Fibroblast of lung (primary cell): ENCODE measurements at regions not wholly inside any gene's neighbourhood (a gene's known extent, or its start where the extent isn't known, plus 50 kb on each side); places are given as distances from the start of the nearest gene placed in this dataset.
"Not testable (repeated sequence)": the region's sequence is repeated elsewhere in the genome, so short reads cannot be mapped to it uniquely, and the experiment has no call there.

Source experiments
- DNase-seq, 2 donors: peaks; one replicate each; pipeline versions ENCODE4 v3.0.0 to v3.0.0-alpha.2; 2010; ENCODE audit warnings: low read depth in 2 of 2
- H2AFZ ChIP-seq: 2 replicates; pipeline ENCODE4 v1.5.1; 2012; ENCODE audit warnings: low read length, control low read depth, inconsistent platforms
- H3K27ac ChIP-seq: 2 replicates; pipeline ENCODE4 v1.5.1; 2011; ENCODE audit warnings: low read length, control low read depth; ENCODE audit not compliant: insufficient read depth
- H3K27me3 ChIP-seq: 2 replicates; pipeline ENCODE4 v1.5.1; 2011; ENCODE audit warnings: mild to moderate bottlenecking, low read length; ENCODE audit not compliant: control insufficient read depth, insufficient read depth
- H3K36me3 ChIP-seq: 2 replicates; pipeline ENCODE4 v1.5.1; 2011; ENCODE audit warnings: low read length; ENCODE audit not compliant: control insufficient read depth, insufficient read depth
- H3K4me1 ChIP-seq: 2 replicates; pipeline ENCODE4 v1.5.1; 2011; ENCODE audit warnings: low read length; ENCODE audit not compliant: control insufficient read depth, insufficient read depth; ENCODE audit errors: extremely low read depth
- H3K4me2 ChIP-seq: 2 replicates; pipeline ENCODE4 v1.5.1; 2011; ENCODE audit warnings: low read length, control low read depth; ENCODE audit not compliant: insufficient read depth; ENCODE audit errors: extremely low read depth
- H3K4me3 ChIP-seq, 4 experiments: fragments of 200-600 bp in 1 of 4; sonication (generic) in 1 of 4; replicated peaks in 1 of 4; 2 replicates each; pipeline ENCODE4 v1.5.1; 2011 to 2016; ENCODE audit warnings: low read length in 4 of 4, low read depth in 3 of 4, mild to moderate bottlenecking in 3 of 4, control low read depth in 2 of 4, inconsistent platforms in 1 of 4, mixed read lengths in 1 of 4; ENCODE audit not compliant: insufficient read depth in 1 of 4; ENCODE audit errors: control extremely low read depth in 1 of 4
- H3K79me2 ChIP-seq: 2 replicates; pipeline ENCODE4 v1.5.1; 2012; ENCODE audit warnings: mild to moderate bottlenecking, low read length, inconsistent platforms; ENCODE audit not compliant: control insufficient read depth, insufficient read depth
- H3K9ac ChIP-seq: 2 replicates; pipeline ENCODE4 v1.5.1; 2011; ENCODE audit warnings: mild to moderate bottlenecking, low read length, control low read depth; ENCODE audit not compliant: insufficient read depth
- H3K9me3 ChIP-seq: 2 replicates; pipeline ENCODE4 v1.5.1; 2012; ENCODE audit warnings: low read depth, low read length; ENCODE audit not compliant: control insufficient read depth, insufficient read depth
- H4K20me1 ChIP-seq: 2 replicates; pipeline ENCODE4 v1.5.1; 2011; ENCODE audit warnings: low read length; ENCODE audit not compliant: control insufficient read depth, insufficient read depth; ENCODE audit errors: extremely low read depth
- CTCF ChIP-seq, 2 donors: IDR thresholded peaks in 1 of 2; conservative IDR thresholded peaks in 1 of 2; 1 replicate in 1 of 2; 2 replicates in 1 of 2; pipeline ENCODE4 v1.5.1; 2011 to 2012; ENCODE audit warnings: low read length in 2 of 2, control low read depth in 1 of 2, inconsistent platforms in 1 of 2, low read depth in 1 of 2, mild to moderate bottlenecking in 1 of 2
- EZH2 ChIP-seq: IDR thresholded peaks from 2 replicates; pipeline ENCODE4 v1.5.1; 2012; ENCODE audit warnings: low read length, control low read depth, mild to moderate bottlenecking; ENCODE audit errors: missing control alignments

DNA sequence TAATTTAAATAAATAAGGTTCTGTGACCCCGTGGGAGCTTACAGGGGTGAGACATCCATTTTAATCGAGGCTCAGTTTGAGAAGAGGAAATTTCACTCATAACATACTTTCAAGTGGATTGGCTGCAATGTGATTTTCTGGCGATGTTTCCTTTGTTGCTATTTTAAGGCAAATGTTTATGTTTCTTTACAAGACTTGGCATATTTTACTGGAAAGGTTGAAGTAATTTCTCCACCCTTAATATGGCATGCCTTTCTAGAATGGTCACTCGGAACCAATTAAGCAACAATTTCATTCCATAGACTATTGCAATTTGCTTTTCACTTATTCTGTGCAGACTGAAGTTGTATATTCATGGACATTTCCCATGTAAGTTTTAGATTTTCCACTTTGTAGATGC is 438.0 kb upstream of the WWC1 start:
- TF ChIP-seq EZH2, result no peak
- no peak for TF ChIP-seq CTCF (conservative IDR thresholded peaks at IDR 0.05 in 1 of 2, IDR thresholded peaks at IDR 0.05 in 1 of 2; ENCODE audit: low read depth in 1 of 2, low read length in 2 of 2)
- Histone ChIP-seq H3K4me3 (no peak overlapping the region), H3K4me1 (no peaks in the 10 kb centered on the region), H3K9ac (no peak overlapping the region), H2AFZ (no peak overlapping the region), H3K9me3 (no peaks in the 10 kb centered on the region), H3K36me3 (no peaks in the 10 kb centered on the region), H3K79me2 (no peaks in the 10 kb centered on the region), H4K20me1 (no peaks in the 10 kb centered on the region), H3K27ac (no peak overlapping the region), H3K27me3 (no peaks in the 10 kb centered on the region), H3K4me2 (no peak overlapping the region)
- DNase-seq, result peak; percentile 81 to 87

DNA sequence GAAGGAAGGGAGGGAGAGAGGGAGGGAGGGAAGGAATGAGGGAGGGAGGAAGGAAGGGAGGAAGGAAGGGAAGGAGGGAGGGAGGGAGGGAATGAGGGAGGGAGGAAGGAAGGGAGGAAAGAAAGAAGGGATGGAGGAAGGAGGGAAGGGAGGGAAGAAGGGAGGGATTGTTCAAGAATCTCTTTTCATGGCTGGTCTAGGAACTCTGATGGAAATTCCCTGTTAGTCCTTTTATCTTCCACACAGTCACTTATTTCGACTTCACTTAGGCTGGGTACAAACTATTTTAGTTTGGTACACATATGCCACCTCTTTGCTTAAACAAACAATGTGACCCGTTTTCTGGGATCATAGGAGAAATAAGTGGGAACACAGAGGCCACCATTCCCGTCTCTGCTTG is 435.6 kb upstream of the WWC1 start:
- H3K9me3 ChIP-seq, result no peaks in the 10 kb centered on the region
- no peaks in the 10 kb centered on the region for H3K79me2 ChIP-seq
- no peaks in the 10 kb centered on the region for H4K20me1 ChIP-seq
- no peak overlapping the region for H3K4me3 ChIP-seq
- no peaks in the 10 kb centered on the region for H3K36me3 ChIP-seq
- H3K27ac ChIP-seq, result no peak overlapping the region
- no peaks in the 10 kb centered on the region for H3K27me3 ChIP-seq
- no peak overlapping the region for H3K4me2 ChIP-seq
- no peak overlapping the region for H3K9ac ChIP-seq
- no peak overlapping the region for H2AFZ ChIP-seq
- no peak for DNase-seq
- TF ChIP-seq CTCF (conservative IDR thresholded peaks at IDR 0.05 in 1 of 2, IDR thresholded peaks at IDR 0.05 in 1 of 2; ENCODE audit: low read depth in 1 of 2, low read length in 2 of 2) (no peak), EZH2 (no peak)
- H3K4me1 ChIP-seq, result no peaks in the 10 kb centered on the region

DNA sequence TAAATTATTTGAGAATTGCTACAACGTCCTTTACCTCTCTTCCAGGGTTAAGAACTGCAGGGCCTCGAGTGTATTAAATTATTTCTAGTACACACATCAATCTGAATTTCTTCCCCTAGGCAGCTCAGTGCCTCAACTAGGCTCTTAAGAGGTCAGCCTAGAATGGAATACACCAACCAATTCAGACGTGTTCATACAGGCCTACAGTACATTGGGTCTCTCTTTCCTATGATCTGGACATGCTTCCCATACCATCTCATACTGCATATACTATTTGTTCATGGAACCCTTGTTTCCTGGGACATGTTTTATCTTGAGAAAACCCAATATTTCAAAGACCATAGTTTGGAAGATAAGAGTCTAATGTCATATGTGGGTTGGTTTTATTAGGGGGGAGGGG is 434.1 kb upstream of the WWC1 start:
- no peak overlapping the region for H2AFZ ChIP-seq
- no peak for DNase-seq
- H3K27ac ChIP-seq, result no peak overlapping the region
- no peak overlapping the region for H3K4me2 ChIP-seq
- no peaks in the 10 kb centered on the region for H3K4me1 ChIP-seq
- no peaks in the 10 kb centered on the region for H3K9me3 ChIP-seq
- H3K4me3 ChIP-seq, result no peak overlapping the region
- H3K9ac ChIP-seq, result no peak overlapping the region
- no peaks in the 10 kb centered on the region for H3K36me3 ChIP-seq
- TF ChIP-seq EZH2 (no peak), CTCF (conservative IDR thresholded peaks at IDR 0.05 in 1 of 2, IDR thresholded peaks at IDR 0.05 in 1 of 2; ENCODE audit: low read depth in 1 of 2, low read length in 2 of 2) (no peak)
- no peaks in the 10 kb centered on the region for H3K79me2 ChIP-seq
- H4K20me1 ChIP-seq, result no peaks in the 10 kb centered on the region
- H3K27me3 ChIP-seq, result no peaks in the 10 kb centered on the region

GRCh38 chr5:167858186-167858855 is 433.1 kb upstream of the WWC1 start:
- not testable (repeated sequence) for H3K27ac ChIP-seq, H2AFZ ChIP-seq, H3K27me3 ChIP-seq, H3K4me2 ChIP-seq, H4K20me1 ChIP-seq, H3K4me1 ChIP-seq, H3K36me3 ChIP-seq, H3K9ac ChIP-seq, H3K9me3 ChIP-seq, H3K79me2 ChIP-seq, DNase-seq, H3K4me3 ChIP-seq
